ENCODE measurements at regions not wholly inside any gene's neighbourhood (a gene's known extent, or its start where the extent isn't known, plus 50 kb on each side); places are given as distances from the start of the nearest gene placed in this dataset.

DNA sequence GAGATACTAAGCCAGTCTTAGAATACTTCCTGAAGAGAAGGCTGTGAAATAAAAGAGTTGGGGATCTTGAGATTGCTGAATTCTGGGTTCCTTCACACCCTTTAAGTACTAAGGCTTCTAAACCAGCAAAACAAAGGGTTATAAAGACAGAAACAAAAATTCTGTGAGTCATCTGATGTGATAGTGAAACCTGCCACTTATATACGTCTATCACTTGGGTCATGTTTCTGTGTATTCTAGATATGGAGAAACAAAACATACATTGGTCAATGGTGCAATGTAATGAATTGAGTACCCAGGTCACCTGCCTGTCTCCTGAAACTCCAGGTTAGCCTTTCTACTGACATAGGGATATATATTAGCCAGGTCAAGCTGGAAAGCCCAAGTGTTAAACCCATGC lies 319.3 kb upstream of the GRAMD2B start:
- TF ChIP-seq, protein P1, sequence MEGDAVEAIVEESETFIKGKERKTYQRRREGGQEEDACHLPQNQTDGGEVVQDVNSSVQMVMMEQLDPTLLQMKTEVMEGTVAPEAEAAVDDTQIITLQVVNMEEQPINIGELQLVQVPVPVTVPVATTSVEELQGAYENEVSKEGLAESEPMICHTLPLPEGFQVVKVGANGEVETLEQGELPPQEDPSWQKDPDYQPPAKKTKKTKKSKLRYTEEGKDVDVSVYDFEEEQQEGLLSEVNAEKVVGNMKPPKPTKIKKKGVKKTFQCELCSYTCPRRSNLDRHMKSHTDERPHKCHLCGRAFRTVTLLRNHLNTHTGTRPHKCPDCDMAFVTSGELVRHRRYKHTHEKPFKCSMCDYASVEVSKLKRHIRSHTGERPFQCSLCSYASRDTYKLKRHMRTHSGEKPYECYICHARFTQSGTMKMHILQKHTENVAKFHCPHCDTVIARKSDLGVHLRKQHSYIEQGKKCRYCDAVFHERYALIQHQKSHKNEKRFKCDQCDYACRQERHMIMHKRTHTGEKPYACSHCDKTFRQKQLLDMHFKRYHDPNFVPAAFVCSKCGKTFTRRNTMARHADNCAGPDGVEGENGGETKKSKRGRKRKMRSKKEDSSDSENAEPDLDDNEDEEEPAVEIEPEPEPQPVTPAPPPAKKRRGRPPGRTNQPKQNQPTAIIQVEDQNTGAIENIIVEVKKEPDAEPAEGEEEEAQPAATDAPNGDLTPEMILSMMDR (conservative IDR thresholded peaks at IDR 0.05; ENCODE audit: low read depth, low read length), result no peak
- TF ChIP-seq EZH2 (IDR thresholded peaks at IDR 0.05; ENCODE audit: low read length, unreplicated experiment), result no peak
